B cell (primary cell): ENCODE measurements at regions not wholly inside any gene's neighbourhood (a gene's known extent, or its start where the extent isn't known, plus 50 kb on each side); places are given as distances from the start of the nearest gene placed in this dataset.

Experiments
- ATAC-seq: fragments of 200-7000 bp; cut with Tn5 transposase; one replicate; pipeline ENCODE4 v1.10.0; 2021; ENCODE audit warnings: low read depth, mild to moderate bottlenecking, moderate number of reproducible peaks, moderate library complexity
- CTCF ChIA-PET: fragments of 350-600 bp; sonication (Branson Sonifier 250); formaldehyde crosslinking; loops from one replicate; lab custom pipeline; 2021; ENCODE audit warnings: antibody characterized with exemption, inconsistent platforms; lab: Charles Lee
- POLR2A ChIA-PET: fragments of 350-600 bp; sonication (Branson Sonifier 250); formaldehyde crosslinking; loops from one replicate; lab custom pipeline; 2021; ENCODE audit warnings: antibody characterized with exemption; lab: Charles Lee
- DNase-seq: peaks from one replicate; pipeline ENCODE4 v3.0.0; 2013
- H2AFZ ChIP-seq: 2 replicates; pipeline ENCODE4 v1.6.1; 2012; ENCODE audit warnings: mild to moderate bottlenecking, low read depth, low read length; ENCODE audit not compliant: insufficient read depth, poor library complexity, severe bottlenecking
- H3K27ac ChIP-seq, 2 donors: 1 replicate in 1 of 2; 2 replicates in 1 of 2; pipeline ENCODE4 v1.5.1; 2012 to 2013; ENCODE audit warnings: low read length in 2 of 2, mild to moderate bottlenecking in 2 of 2, moderate library complexity in 1 of 2
- H3K27me3 ChIP-seq, 4 experiments: fragments of 200-600 bp in 1 of 4; sonication (generic) in 1 of 4; replicated peaks in 1 of 4; 1 replicate in 2 of 4; 2 replicates in 2 of 4; pipeline versions ENCODE4 v1.6.1 to v1.7.0; 2013 to 2016; ENCODE audit warnings: low read length in 3 of 4, mild to moderate bottlenecking in 2 of 4, mixed read lengths in 1 of 4, moderate library complexity in 1 of 4; ENCODE audit not compliant: insufficient read depth in 4 of 4, control insufficient read depth in 3 of 4; ENCODE audit errors: control extremely low read depth in 1 of 4
- H3K36me3 ChIP-seq, 2 experiments: replicated peaks in 1 of 2; 1 replicate in 1 of 2; 2 replicates in 1 of 2; pipeline versions ENCODE4 v1.6.1 to v1.7.1; 2013; ENCODE audit warnings: low read length in 1 of 2; ENCODE audit not compliant: insufficient read depth in 2 of 2, control insufficient read depth in 1 of 2; ENCODE audit errors: control extremely low read depth in 1 of 2, extremely low read depth in 1 of 2
- H3K4me1 ChIP-seq, 2 donors: fragments of 200-600 bp in 1 of 2; sonication (generic) in 1 of 2; 1 replicate in 1 of 2; 2 replicates in 1 of 2; pipeline versions ENCODE4 v1.5.1 to v1.6.1; 2013 to 2017; ENCODE audit warnings: low read length in 2 of 2; ENCODE audit not compliant: control insufficient read depth in 2 of 2, insufficient read depth in 2 of 2
- H3K4me2 ChIP-seq: replicated peaks from 2 replicates; pipeline ENCODE3; 2012; ENCODE audit warnings: mild to moderate bottlenecking, low read depth, low read length; ENCODE audit not compliant: poor library complexity, severe bottlenecking
- H3K4me3 ChIP-seq, 5 experiments: fragments of 200-600 bp in 1 of 5; sonication (generic) in 1 of 5; 1 replicate in 3 of 5; 2 replicates in 2 of 5; pipeline versions ENCODE4 v1.5.1 to v1.7.0; 2011 to 2016; ENCODE audit warnings: low read length in 4 of 5, mild to moderate bottlenecking in 4 of 5, low read depth in 2 of 5, control low read depth in 1 of 5, moderate library complexity in 1 of 5; ENCODE audit not compliant: insufficient read depth in 1 of 5; ENCODE audit errors: control extremely low read depth in 1 of 5, extremely low read depth in 1 of 5
- H3K79me2 ChIP-seq: fragments of 200-600 bp; sonication (generic); one replicate; pipeline ENCODE4 v1.6.0; 2016; ENCODE audit warnings: low read length; ENCODE audit not compliant: control insufficient read depth, insufficient read depth
- H3K9ac ChIP-seq: fragments of 200-600 bp; sonication (generic); 2 replicates; pipeline ENCODE4 v1.6.1; 2017; ENCODE audit warnings: mild to moderate bottlenecking, low read length, moderate library complexity
- H3K9me3 ChIP-seq, 3 donors: one replicate each; pipeline versions ENCODE4 v1.6.1 to v1.7.1; 2013; ENCODE audit warnings: low read length in 2 of 3; ENCODE audit not compliant: control insufficient read depth in 2 of 3, insufficient read depth in 1 of 3; ENCODE audit errors: control extremely low read depth in 1 of 3
- H4K20me1 ChIP-seq: 2 replicates; pipeline ENCODE4 v1.6.0; 2012; ENCODE audit warnings: mild to moderate bottlenecking, low read length; ENCODE audit not compliant: insufficient read depth, control insufficient read depth, poor library complexity, severe bottlenecking
- H3K27ac Mint-ChIP-seq: one replicate; pipeline ENCODE4 v1.8.0; 2021; ENCODE audit warnings: mixed read lengths
- H3K27me3 Mint-ChIP-seq: one replicate; pipeline ENCODE4 v1.8.0; 2021; ENCODE audit warnings: mixed read lengths
- H3K4me1 Mint-ChIP-seq: one replicate; pipeline ENCODE4 v1.8.0; 2021; ENCODE audit warnings: mixed read lengths
- H3K4me3 Mint-ChIP-seq: one replicate; pipeline ENCODE4 v1.8.0; 2021; ENCODE audit warnings: mixed read lengths
- H3K9me3 Mint-ChIP-seq: one replicate; pipeline ENCODE4 v1.8.0; 2022; ENCODE audit warnings: mixed read lengths; ENCODE audit not compliant: insufficient read depth
- EZH2 ChIP-seq: IDR thresholded peaks from 2 replicates; pipeline ENCODE4 v1.6.1; 2012; ENCODE audit warnings: borderline replicate concordance, low read depth, mild to moderate bottlenecking, moderate library complexity, low read length; ENCODE audit not compliant: insufficient read depth, poor library complexity, severe bottlenecking
- WGBS: methylation state at CpG from one replicate; pipeline ENCODE4 v1.1.5; 2013; ENCODE audit warnings: missing lambda C conversion rate; ENCODE audit not compliant: insufficient coverage; 5-methylcytosine and 5-hydroxymethylcytosine counted together
- intact Hi-C: fragments of 100-400 bp; cut with micrococcal nuclease; formaldehyde crosslinking; loops from one replicate; pipeline ENCODE4 v1.10.0; 2022
- TF ChIP-seq, protein P1 (sequence below): fragments of 200-600 bp; IDR thresholded peaks from one replicate; pipeline ENCODE4 v1.8.0; 2022; ENCODE audit warnings: antibody characterized with exemption, mild to moderate bottlenecking

GRCh38 chr5:86461169-86461956, 156.4 kb upstream of the COX7C start:
- intact Hi-C loops = no loop called here
- Mint-ChIP-seq H3K9me3 (peaks cover 13% of the 10 kb centered on the region), H3K27ac (no peak overlapping the region), H3K4me1 (no peaks in the 10 kb centered on the region), H3K4me3 (no peak overlapping the region), H3K27me3 (no peaks in the 10 kb centered on the region)
- ATAC-seq (no peak), DNase-seq (no peak)
- Histone ChIP-seq H3K79me2 (no peaks in the 10 kb centered on the region), H4K20me1 (no peaks in the 10 kb centered on the region), H3K4me1 (no peaks in the 10 kb centered on the region), H3K36me3 (no peaks in the 10 kb centered on the region), H3K27ac (no peak overlapping the region), H3K9me3 (peaks cover 1 to 31% (median 14%) of the 10 kb centered on the region in 3 donors), H3K27me3 (no peaks in the 10 kb centered on the region), H3K4me3 (no peak overlapping the region), H2AFZ (no peak overlapping the region), H3K4me2 (no peak overlapping the region), H3K9ac (no peak overlapping the region)
- ChIA-PET CTCF (no interaction called here), POLR2A (no interaction called here)
- TF ChIP-seq, protein P1, sequence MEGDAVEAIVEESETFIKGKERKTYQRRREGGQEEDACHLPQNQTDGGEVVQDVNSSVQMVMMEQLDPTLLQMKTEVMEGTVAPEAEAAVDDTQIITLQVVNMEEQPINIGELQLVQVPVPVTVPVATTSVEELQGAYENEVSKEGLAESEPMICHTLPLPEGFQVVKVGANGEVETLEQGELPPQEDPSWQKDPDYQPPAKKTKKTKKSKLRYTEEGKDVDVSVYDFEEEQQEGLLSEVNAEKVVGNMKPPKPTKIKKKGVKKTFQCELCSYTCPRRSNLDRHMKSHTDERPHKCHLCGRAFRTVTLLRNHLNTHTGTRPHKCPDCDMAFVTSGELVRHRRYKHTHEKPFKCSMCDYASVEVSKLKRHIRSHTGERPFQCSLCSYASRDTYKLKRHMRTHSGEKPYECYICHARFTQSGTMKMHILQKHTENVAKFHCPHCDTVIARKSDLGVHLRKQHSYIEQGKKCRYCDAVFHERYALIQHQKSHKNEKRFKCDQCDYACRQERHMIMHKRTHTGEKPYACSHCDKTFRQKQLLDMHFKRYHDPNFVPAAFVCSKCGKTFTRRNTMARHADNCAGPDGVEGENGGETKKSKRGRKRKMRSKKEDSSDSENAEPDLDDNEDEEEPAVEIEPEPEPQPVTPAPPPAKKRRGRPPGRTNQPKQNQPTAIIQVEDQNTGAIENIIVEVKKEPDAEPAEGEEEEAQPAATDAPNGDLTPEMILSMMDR = no peak
- no peak for TF ChIP-seq EZH2
- 60% methylated on average over 1 of the region's 4 CpGs for WGBS

DNA sequence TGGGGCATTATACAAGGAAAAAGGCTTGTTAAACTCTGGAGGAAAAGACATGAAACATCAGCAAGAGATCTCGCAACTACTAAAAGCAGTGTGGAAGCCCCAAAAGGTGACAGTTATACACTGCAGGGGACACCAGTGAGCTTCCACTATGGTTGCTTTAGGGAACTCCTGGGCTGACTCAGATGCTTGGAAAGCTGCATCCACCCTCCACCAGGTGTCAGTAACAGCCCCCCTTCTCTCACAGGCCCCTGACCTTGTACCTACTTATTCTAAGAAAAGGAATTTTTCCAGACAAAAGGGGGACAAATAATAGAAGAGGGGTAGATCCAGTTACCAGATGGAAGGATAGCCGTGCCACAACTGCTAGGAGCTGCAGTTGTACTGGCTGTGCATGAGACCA, 154.4 kb upstream of the COX7C start:
- Histone ChIP-seq H3K79me2 (no peaks in the 10 kb centered on the region), H3K27me3 (no peaks in the 10 kb centered on the region), H3K4me1 (no peaks in the 10 kb centered on the region), H3K9ac (no peak overlapping the region), H3K27ac (no peak overlapping the region), H4K20me1 (no peaks in the 10 kb centered on the region), H3K36me3 (no peaks in the 10 kb centered on the region), H3K4me2 (no peak overlapping the region), H2AFZ (no peak overlapping the region), H3K9me3 (peaks cover 1 to 40% (median 14%) of the 10 kb centered on the region in 3 donors), H3K4me3 (no peak overlapping the region)
- H3K27me3 Mint-ChIP-seq = no peaks in the 10 kb centered on the region
- WGBS = 100% methylated on average over 1 of the region's 2 CpGs
- TF ChIP-seq, protein P1 = no peak
- no peak for TF ChIP-seq EZH2
- no peaks in the 10 kb centered on the region for H3K4me1 Mint-ChIP-seq
- POLR2A ChIA-PET = no interaction called here
- DNase-seq = no peak
- CTCF ChIA-PET = no interaction called here
- intact Hi-C loops = no loop called here
- H3K4me3 Mint-ChIP-seq = no peak overlapping the region
- no peak for ATAC-seq
- H3K27ac Mint-ChIP-seq = no peak overlapping the region
- peaks cover 10% of the 10 kb centered on the region for H3K9me3 Mint-ChIP-seq
